IMR-90 (cell line): ENCODE measurements at regions not wholly inside any gene's neighbourhood (a gene's known extent, or its start where the extent isn't known, plus 50 kb on each side); places are given as distances from the start of the nearest gene placed in this dataset.

ENCODE experiments used
- ATAC-seq: fragments of 200-7000 bp; cut with Tn5 transposase; 2 replicates; pipeline ENCODE4 v1.9.1; 2020; ENCODE audit warnings: low read depth, mild to moderate bottlenecking, moderate library complexity
- BruUV-seq: library from RNA; stranded (reverse); fragments of 400-500 nt; replicated peaks from 2 replicates; lab custom pipeline; 2021; lab: Mats Ljungman, UMichigan
- CTCF ChIA-PET: fragments of 300-600 bp; formaldehyde crosslinking; extraction: SDS; loops from one replicate; lab custom pipeline; 2021; ENCODE audit warnings: antibody characterized with exemption; lab: Yijun Ruan, JAX
- POLR2A ChIA-PET: fragments of 300-600 bp; sonication (Branson Sonifier 250); formaldehyde crosslinking; loops from one replicate; lab custom pipeline; 2022; ENCODE audit warnings: antibody characterized with exemption; ENCODE audit not compliant: unreplicated experiment; lab: Charles Lee
- DNase-seq: peaks from one replicate; pipeline ENCODE4 v3.0.0; 2013
- H2AFZ ChIP-seq: replicated peaks from 2 replicates; pipeline ENCODE3; 2013; ENCODE audit warnings: low read length, mild to moderate bottlenecking; ENCODE audit not compliant: poor library complexity
- H2AK5ac ChIP-seq: 2 replicates; pipeline ENCODE4 v1.6.1; 2013; ENCODE audit warnings: low read depth, low read length, inconsistent platforms
- H2AK9ac ChIP-seq: replicated peaks from 2 replicates; pipeline ENCODE3; 2013; ENCODE audit warnings: mild to moderate bottlenecking, low read depth, low read length, moderate library complexity; ENCODE audit not compliant: poor library complexity
- H2BK120ac ChIP-seq: 2 replicates; pipeline ENCODE4 v1.6.1; 2013; ENCODE audit warnings: low read depth, low read length, inconsistent platforms
- H2BK15ac ChIP-seq: 3 replicates; pipeline ENCODE4 v1.6.1; 2013; ENCODE audit warnings: low read depth, low read length, inconsistent platforms
- H2BK20ac ChIP-seq: 2 replicates; pipeline ENCODE4 v1.6.1; 2013; ENCODE audit warnings: low read depth, mild to moderate bottlenecking, inconsistent platforms, low read length, moderate library complexity
- H2BK5ac ChIP-seq: 2 replicates; pipeline ENCODE4 v1.6.1; 2013; ENCODE audit warnings: mild to moderate bottlenecking, low read depth, low read length, inconsistent platforms; ENCODE audit not compliant: poor library complexity, severe bottlenecking
- H3K14ac ChIP-seq: replicated peaks from 2 replicates; pipeline ENCODE4 v1.6.1; 2013; ENCODE audit warnings: low read depth, low read length, inconsistent platforms
- H3K18ac ChIP-seq: 2 replicates; pipeline ENCODE4 v1.6.1; 2013; ENCODE audit warnings: low read depth, low read length, control low read depth
- H3K23ac ChIP-seq: 2 replicates; pipeline ENCODE4 v1.6.1; 2013; ENCODE audit warnings: low read depth, low read length, inconsistent platforms
- H3K27ac ChIP-seq: 2 replicates; pipeline ENCODE4 v1.5.1; 2013; ENCODE audit warnings: mild to moderate bottlenecking, control low read depth, low read length; ENCODE audit not compliant: insufficient read depth
- H3K27me3 ChIP-seq: 2 replicates; pipeline ENCODE4 v1.6.1; 2013; ENCODE audit warnings: low read length; ENCODE audit not compliant: control insufficient read depth, insufficient read depth
- H3K36me3 ChIP-seq: 2 replicates; pipeline ENCODE4 v1.6.1; 2013; ENCODE audit warnings: low read length, mixed read lengths; ENCODE audit not compliant: control insufficient read depth, insufficient read depth
- H3K4ac ChIP-seq: 2 replicates; pipeline ENCODE4 v1.6.1; 2013; ENCODE audit warnings: low read depth, low read length, inconsistent platforms
- H3K4me1 ChIP-seq: 2 replicates; pipeline ENCODE4 v1.6.1; 2013; ENCODE audit warnings: low read length, mixed read lengths; ENCODE audit not compliant: control insufficient read depth, insufficient read depth
- H3K4me2 ChIP-seq: 2 replicates; pipeline ENCODE4 v1.6.1; 2013; ENCODE audit warnings: low read depth, mild to moderate bottlenecking, control low read depth, low read length, moderate library complexity
- H3K4me3 ChIP-seq: 2 replicates; pipeline ENCODE4 v1.5.1; 2013; ENCODE audit warnings: low read depth, mild to moderate bottlenecking, control low read depth, low read length, moderate library complexity; ENCODE audit not compliant: insufficient read depth
- H3K56ac ChIP-seq: 2 replicates; pipeline ENCODE4 v1.6.1; 2013; ENCODE audit warnings: low read length, inconsistent platforms; ENCODE audit not compliant: insufficient read depth; ENCODE audit errors: extremely low read depth
- H3K79me1 ChIP-seq, 2 experiments: 2 replicates each; pipeline ENCODE4 v1.6.1; 2013; ENCODE audit warnings: low read length in 2 of 2, inconsistent platforms in 1 of 2, low read depth in 1 of 2
- H3K9ac ChIP-seq: 2 replicates; pipeline ENCODE4 v1.6.1; 2013; ENCODE audit warnings: low read depth, low read length, control low read depth
- H3K9me1 ChIP-seq: 2 replicates; pipeline ENCODE4 v1.6.1; 2013; ENCODE audit warnings: low read length, inconsistent platforms; ENCODE audit not compliant: insufficient read depth
- H3K9me3 ChIP-seq: 2 replicates; pipeline ENCODE4 v1.6.1; 2013; ENCODE audit warnings: low read length; ENCODE audit not compliant: control insufficient read depth, insufficient read depth
- H4K20me1 ChIP-seq: 2 replicates; pipeline ENCODE4 v1.6.1; 2013; ENCODE audit warnings: low read length, inconsistent platforms; ENCODE audit not compliant: insufficient read depth
- H4K5ac ChIP-seq: 2 replicates; pipeline ENCODE4 v1.6.1; 2013; ENCODE audit warnings: mild to moderate bottlenecking, low read depth, low read length, control low read depth
- H4K8ac ChIP-seq, 2 experiments: 2 replicates each; pipeline ENCODE4 v1.6.1; 2013; ENCODE audit warnings: low read depth in 2 of 2, low read length in 2 of 2, control low read depth in 1 of 2, inconsistent platforms in 1 of 2
- H4K91ac ChIP-seq: 2 replicates; pipeline ENCODE4 v1.6.1; 2013; ENCODE audit warnings: low read depth, low read length, inconsistent platforms; ENCODE audit not compliant: insufficient read depth
- BHLHE40 ChIP-seq: fragments of 150-350 bp; IDR thresholded peaks from 2 replicates; pipeline ENCODE4 v1.6.1; 2016; ENCODE audit warnings: mild to moderate bottlenecking, low read depth, low read length
- CHD1 ChIP-seq: IDR thresholded peaks from 2 replicates; pipeline ENCODE4 v1.6.1; 2012; ENCODE audit warnings: low read depth, low read length, improper control_type of control experiment
- MAFK ChIP-seq: IDR thresholded peaks from 2 replicates; pipeline ENCODE4 v1.6.1; 2012; ENCODE audit warnings: low read depth, low read length, improper control_type of control experiment
- POLR2A ChIP-seq: IDR thresholded peaks from 2 replicates; pipeline ENCODE4 v1.6.1; 2012; ENCODE audit warnings: mild to moderate bottlenecking, low read depth, low read length
- RAD21 ChIP-seq: IDR thresholded peaks from 2 replicates; pipeline ENCODE4 v1.6.1; 2012; ENCODE audit warnings: low read length, improper control_type of control experiment
- RFX5 ChIP-seq: IDR thresholded peaks from 2 replicates; pipeline ENCODE4 v1.8.0; 2012; ENCODE audit warnings: low read depth, mild to moderate bottlenecking, low read length, moderate library complexity
- WGBS, 2 experiments: methylation state at CpG; one replicate each; pipeline versions ENCODE4 v1.1.5 to v1.1.7; 2013; ENCODE audit warnings: missing lambda C conversion rate in 2 of 2; ENCODE audit not compliant: insufficient read length in 1 of 2; ENCODE audit errors: extremely low coverage in 2 of 2; 5-methylcytosine and 5-hydroxymethylcytosine counted together
- dilution Hi-C: fragments of 300-500 bp; cut with HindIII; formaldehyde crosslinking; loops from one replicate; pipeline ENCODE4 v1.14.3; 2018; ENCODE audit warnings: low sequenced_read_pairs; ENCODE audit not compliant: unreplicated experiment
- in situ Hi-C: fragments of 300-500 bp; cut with MboI; formaldehyde crosslinking; loops from 3 replicates; pipeline ENCODE4 v1.14.3; 2019; ENCODE audit warnings: low sequenced_read_pairs, inconsistent platforms, mixed read lengths
- intact Hi-C: fragments of 100-400 bp; cut with micrococcal nuclease; formaldehyde crosslinking; loops from 2 replicates; pipeline ENCODE4 v1.10.0; 2022
- TF ChIP-seq, protein P1 (sequence below): fragments of 150-350 bp; IDR thresholded peaks from 2 replicates; pipeline ENCODE4 v1.6.1; 2016; ENCODE audit warnings: low read depth, mild to moderate bottlenecking, low read length, moderate library complexity, borderline replicate concordance

DNA sequence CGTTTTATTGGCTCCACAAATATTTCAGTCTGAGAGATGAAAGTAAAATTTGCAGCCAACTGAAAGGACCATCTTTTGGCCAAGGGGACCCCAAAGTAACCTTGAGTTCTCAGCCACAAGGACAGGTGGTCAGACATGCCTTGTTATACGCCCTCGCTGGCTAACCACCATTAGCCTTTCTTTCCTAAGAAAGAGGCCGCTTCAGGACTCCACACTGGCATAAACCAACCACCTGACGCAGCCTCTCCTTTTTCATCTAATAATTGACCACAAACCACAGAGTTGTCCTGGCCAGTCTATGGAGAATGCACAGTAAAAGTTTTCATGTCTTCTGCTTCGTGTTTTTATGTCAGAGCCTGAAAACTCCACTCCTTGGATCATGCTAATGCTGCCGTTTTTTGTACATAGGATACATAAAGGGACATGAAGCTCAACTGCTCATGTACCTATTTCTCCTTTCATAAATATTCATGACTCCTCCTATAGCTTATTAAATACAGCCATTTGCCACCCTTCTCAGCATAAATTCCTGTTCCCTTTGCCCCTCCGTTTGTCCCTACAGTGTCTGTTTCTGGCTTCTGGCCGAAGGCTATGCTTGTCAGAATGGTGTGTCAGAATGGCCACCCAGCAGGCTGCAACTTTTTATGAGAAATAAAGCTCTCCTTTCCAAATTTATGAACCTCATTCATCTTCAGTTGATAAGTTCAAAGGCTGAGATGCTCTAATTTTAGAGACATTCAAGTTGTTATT lies 374.1 kb upstream of the RBMS3 start:
- no peak overlapping the region for H4K5ac ChIP-seq
- no peaks in the 10 kb centered on the region for H3K4me1 ChIP-seq
- no peak overlapping the region for H4K8ac ChIP-seq
- no peak overlapping the region for H4K91ac ChIP-seq
- no peak overlapping the region for H2BK15ac ChIP-seq
- no peaks in the 10 kb centered on the region for H3K36me3 ChIP-seq
- H3K27me3 ChIP-seq: no peaks in the 10 kb centered on the region
- no peak overlapping the region for H2BK5ac ChIP-seq
- no peak overlapping the region for H2BK120ac ChIP-seq
- ATAC-seq (no peak), DNase-seq (no peak)
- no peaks in the 10 kb centered on the region for H3K9me3 ChIP-seq
- H4K20me1 ChIP-seq: no peaks in the 10 kb centered on the region
- no peak overlapping the region for H3K9ac ChIP-seq
- H3K27ac ChIP-seq: no peak overlapping the region
- CTCF ChIA-PET: no interaction called here
- no peak overlapping the region for H3K14ac ChIP-seq
- H2AK9ac ChIP-seq: no peak overlapping the region
- H3K4me2 ChIP-seq: no peak overlapping the region
- H3K18ac ChIP-seq: no peak overlapping the region
- TF ChIP-seq MAFK (no peak), CHD1 (no peak), BHLHE40 (no peak), POLR2A (no peak), RAD21 (no peak), RFX5 (no peak)
- TF ChIP-seq, protein P1, sequence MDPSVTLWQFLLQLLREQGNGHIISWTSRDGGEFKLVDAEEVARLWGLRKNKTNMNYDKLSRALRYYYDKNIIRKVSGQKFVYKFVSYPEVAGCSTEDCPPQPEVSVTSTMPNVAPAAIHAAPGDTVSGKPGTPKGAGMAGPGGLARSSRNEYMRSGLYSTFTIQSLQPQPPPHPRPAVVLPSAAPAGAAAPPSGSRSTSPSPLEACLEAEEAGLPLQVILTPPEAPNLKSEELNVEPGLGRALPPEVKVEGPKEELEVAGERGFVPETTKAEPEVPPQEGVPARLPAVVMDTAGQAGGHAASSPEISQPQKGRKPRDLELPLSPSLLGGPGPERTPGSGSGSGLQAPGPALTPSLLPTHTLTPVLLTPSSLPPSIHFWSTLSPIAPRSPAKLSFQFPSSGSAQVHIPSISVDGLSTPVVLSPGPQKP: no peak
- H2BK20ac ChIP-seq: no peak overlapping the region
- no peak overlapping the region for H3K56ac ChIP-seq
- H3K79me1 ChIP-seq: no peaks in the 10 kb centered on the region
- in situ Hi-C loops (no loop called here), intact Hi-C loops (no loop called here), dilution Hi-C loops (no loop called here)
- no peak overlapping the region for H3K23ac ChIP-seq
- H2AFZ ChIP-seq: no peak overlapping the region
- BruUV-seq: no TSS peak
- H3K4ac ChIP-seq: no peak overlapping the region
- no peak overlapping the region for H2AK5ac ChIP-seq
- H3K9me1 ChIP-seq: no peaks in the 10 kb centered on the region
- POLR2A ChIA-PET: interaction anchor here (0.6 kb wide), 1 partner anchor 436 kb away, joined by 5 read pairs; no protein-coding TSS in a partner anchor
- WGBS, 2 experiments: 73% methylated on average over 3 of the region's 9 CpGs; no CpG with 5 or more reads in 1 of the 2 experiments
- no peak overlapping the region for H3K4me3 ChIP-seq
